ENCODE measurements at regions not wholly inside any gene's neighbourhood (a gene's known extent, or its start where the extent isn't known, plus 50 kb on each side); places are given as distances from the start of the nearest gene placed in this dataset.

GRCh38 chr18:38023871-38024270 lies 458.3 kb upstream of the CELF4 start:
- Histone ChIP-seq H2BK12ac (ENCODE audit: low read depth, low read length) (no peak overlapping the region), H3K4ac (replicated peaks; ENCODE audit: insufficient read length, low read depth, low read length) (no peak overlapping the region), H3K9me3 (ENCODE audit: insufficient read depth in 2 of 2, low read depth in 1 of 2, low read length in 1 of 2) (no peaks in the 10 kb centered on the region), H4K91ac (replicated peaks; ENCODE audit: insufficient read length, low read length) (no peak overlapping the region), H3K14ac (ENCODE audit: insufficient read length) (no peak overlapping the region), H2BK5ac (ENCODE audit: low read depth, low read length) (no peak overlapping the region), H4K5ac (ENCODE audit: insufficient read length, low read depth, low read length) (no peak overlapping the region), H4K8ac (ENCODE audit: extremely low read depth, insufficient read depth, low read length) (no peak overlapping the region), H2BK120ac (replicated peaks; ENCODE audit: low read depth, low read length) (no peak overlapping the region), H3K9ac (replicated peaks in 1 of 4; ENCODE audit: extremely low read depth in 1 of 4, low read depth in 3 of 4, low read length in 3 of 4) (no peak overlapping the region), H3K4me3 (ENCODE audit: extremely low read depth in 1 of 4, insufficient read depth in 2 of 4, low read depth in 3 of 4, low read length in 4 of 4) (no peak overlapping the region), H3K56ac (replicated peaks; ENCODE audit: insufficient read length, low read depth, low read length) (no peak overlapping the region), H3K27ac (ENCODE audit: low read depth, low read length) (no peak overlapping the region), H4K20me1 (replicated peaks in 1 of 2; ENCODE audit: control insufficient read depth in 1 of 2, insufficient read depth in 2 of 2, low read length in 2 of 2) (no peaks in the 10 kb centered on the region), H3K79me2 (ENCODE audit: control insufficient read depth in 1 of 2, insufficient read depth in 2 of 2, low read length in 2 of 2) (no peaks in the 10 kb centered on the region), H3K79me1 (ENCODE audit: low read depth, low read length) (no peaks in the 10 kb centered on the region), H3K18ac (ENCODE audit: extremely low read depth, low read length) (no peak overlapping the region), H2AK5ac (ENCODE audit: low read depth, low read length) (no peak overlapping the region), H3K23ac (ENCODE audit: insufficient read length) (no peak overlapping the region), H2BK15ac (ENCODE audit: low read length) (no peak overlapping the region), H3K36me3 (ENCODE audit: control insufficient read depth in 2 of 4, insufficient read depth in 4 of 4, low read length in 3 of 4) (no peaks in the 10 kb centered on the region), H3K4me1 (replicated peaks in 1 of 4; ENCODE audit: control insufficient read depth in 3 of 4, insufficient read depth in 4 of 4, low read length in 3 of 4) (peaks cover 0 to 10% (median under 1%) of the 10 kb centered on the region in 4 experiments; a peak in 3 of 7 replicates), H2BK20ac (ENCODE audit: low read length) (no peak overlapping the region), H3K23me2 (ENCODE audit: low read depth, low read length) (no peaks in the 10 kb centered on the region; the same call in 1 of the 2 replicates), H3K4me2 (ENCODE audit: insufficient read depth in 1 of 2, low read depth in 2 of 2, low read length in 2 of 2) (no peak overlapping the region), H3K27me3 (replicated peaks in 1 of 4; ENCODE audit: control insufficient read depth in 3 of 4, extremely low read depth in 1 of 4, insufficient read depth in 3 of 4, low read length in 3 of 4) (no peaks in the 10 kb centered on the region), H2AFZ (ENCODE audit: low read length) (no peak overlapping the region)
- CTCF ChIA-PET (ENCODE audit: partially characterized antibody) = interaction anchor here (0.7 kb wide), 1 partner anchor 445 kb away, joined by 3 read pairs; no protein-coding TSS in a partner anchor
- 94% methylated on average over 2 of the region's 2 CpGs; no CpG with 5 or more reads in 1 of the 2 experiments for WGBS, 2 experiments (ENCODE audit: extremely low coverage in 1 of 2, insufficient coverage in 1 of 2, insufficient read length in 1 of 2, insufficient replicate concordance in 2 of 2, low coverage in 1 of 2, low lambda C conversion rate in 2 of 2, missing lambda C conversion rate in 1 of 2)
- FAIRE-seq (no peak), DNase-seq (ENCODE audit: low read depth in 1 of 2, low spot score in 2 of 2) (no peak)
- no peak for TF ChIP-seq SP1 (IDR thresholded peaks at IDR 0.05; ENCODE audit: low read depth, low read length)
- TF ChIP-seq RFX5 (IDR thresholded peaks at IDR 0.05; ENCODE audit: borderline replicate concordance, low read depth, low read length) = no peak
- POLR2A ChIA-PET (ENCODE audit: partially characterized antibody) = no interaction called here

All from H1 (cell line).